GM23338 (cell line): ENCODE measurements at regions not wholly inside any gene's neighbourhood (a gene's known extent, or its start where the extent isn't known, plus 50 kb on each side); places are given as distances from the start of the nearest gene placed in this dataset. TPM values are rescaled to one million over a fixed set of nuclear protein-coding genes. Genes with fewer than 3 reads are reported as not detected.

Experiments
- ATAC-seq: fragments of 200-7000 bp; cut with Tn5 transposase; 3 replicates; pipeline ENCODE4 v1.9.1; 2020
- DNase-seq: peaks from one replicate; pipeline ENCODE4 v3.0.0-alpha.2; 2015; ENCODE audit warnings: low spot score
- H2AFZ ChIP-seq: fragments of 200-600 bp; sonication (generic); 2 replicates; pipeline ENCODE4 v1.8.0; 2016; ENCODE audit warnings: antibody characterized with exemption, mild to moderate bottlenecking, moderate library complexity
- H3F3A ChIP-seq: fragments of 200-600 bp; sonication (generic); replicated peaks from 2 replicates; pipeline ENCODE4 v1.8.0; 2017; ENCODE audit warnings: antibody characterized with exemption, mixed run types, low read depth
- H3K27ac ChIP-seq: fragments of 200-600 bp; sonication (generic); 2 replicates; pipeline ENCODE4 v1.6.1; 2016; ENCODE audit warnings: low read depth
- H3K27me3 ChIP-seq: fragments of 200-600 bp; sonication (generic); 2 replicates; pipeline ENCODE4 v1.8.0; 2016; ENCODE audit warnings: mild to moderate bottlenecking, mixed run types, moderate library complexity; ENCODE audit not compliant: insufficient read depth
- H3K36me3 ChIP-seq: fragments of 200-600 bp; sonication (generic); 2 replicates; pipeline ENCODE4 v1.8.0; 2016; ENCODE audit warnings: mild to moderate bottlenecking; ENCODE audit not compliant: insufficient read depth
- H3K4me1 ChIP-seq: fragments of 200-600 bp; sonication (generic); 2 replicates; pipeline ENCODE4 v1.8.0; 2016; ENCODE audit warnings: mild to moderate bottlenecking, moderate library complexity; ENCODE audit not compliant: insufficient read depth
- H3K4me2 ChIP-seq: fragments of 200-600 bp; sonication (generic); 2 replicates; pipeline ENCODE4 v1.7.1; 2017; ENCODE audit warnings: mixed run types
- H3K4me3 ChIP-seq: fragments of 200-600 bp; sonication (generic); 2 replicates; pipeline ENCODE4 v1.6.1; 2016; ENCODE audit warnings: mixed run types
- H3K79me2 ChIP-seq: fragments of 200-600 bp; sonication (generic); replicated peaks from 2 replicates; pipeline ENCODE4 v1.8.0; 2017; ENCODE audit warnings: mild to moderate bottlenecking; ENCODE audit not compliant: insufficient read depth
- H3K9me2 ChIP-seq: fragments of 200-600 bp; sonication (generic); 2 replicates; pipeline ENCODE4 v1.8.0; 2017; ENCODE audit not compliant: insufficient read depth
- H4K20me1 ChIP-seq: fragments of 200-600 bp; sonication (generic); replicated peaks from 2 replicates; pipeline ENCODE4 v1.8.0; 2017; ENCODE audit warnings: mild to moderate bottlenecking; ENCODE audit not compliant: insufficient read depth
- H3K27ac Mint-ChIP-seq: 2 replicates; pipeline ENCODE4 v1.8.0; 2020; ENCODE audit warnings: inconsistent platforms, mild to moderate bottlenecking, moderate library complexity, mixed read lengths
- H3K27me3 Mint-ChIP-seq: 3 replicates; pipeline ENCODE4 v1.8.0; 2022; ENCODE audit warnings: low read depth, mild to moderate bottlenecking, moderate library complexity, mixed read lengths, inconsistent platforms; ENCODE audit not compliant: insufficient read depth, poor library complexity
- H3K36me3 Mint-ChIP-seq: 3 replicates; pipeline ENCODE4 v1.8.0; 2021; ENCODE audit warnings: low read depth, mild to moderate bottlenecking, inconsistent platforms, moderate library complexity, mixed read lengths
- H3K4me1 Mint-ChIP-seq: 3 replicates; pipeline ENCODE4 v1.8.0; 2020; ENCODE audit warnings: mild to moderate bottlenecking, inconsistent platforms, mixed read lengths
- H3K4me3 Mint-ChIP-seq: 3 replicates; pipeline ENCODE4 v1.8.0; 2021; ENCODE audit warnings: moderate library complexity, mild to moderate bottlenecking, inconsistent platforms, mixed read lengths
- H3K9me3 Mint-ChIP-seq: 3 replicates; pipeline ENCODE4 v1.8.0; 2020; ENCODE audit warnings: moderate library complexity, mild to moderate bottlenecking, inconsistent platforms, mixed read lengths
- CTCF ChIP-seq, 2 experiments: fragments of 200-600 bp in 1 of 2; sonication (generic) in 1 of 2; conservative IDR thresholded peaks; 2 replicates each; pipeline versions ENCODE4 v1.5.1 to v1.6.1; 2016 to 2017; ENCODE audit warnings: antibody characterized with exemption in 2 of 2, low read depth in 2 of 2, mild to moderate bottlenecking in 2 of 2, moderate library complexity in 1 of 2
- NANOG ChIP-seq: IDR thresholded peaks from 2 replicates; pipeline ENCODE4 v1.6.1; 2016; ENCODE audit warnings: antibody characterized with exemption, borderline replicate concordance
- microRNA counts: library from miRNA; unstranded; fragments of <30 nt; microRNA quantifications from one replicate; lab custom pipeline; 2017
- small RNA-seq: library from RNA; depleted of rRNA; stranded (forward); fragments of <200 nt; gene quantifications from one replicate; pipeline ENCODE3, GENCODE V24; 2014; ENCODE audit warnings: low replicate concordance

- Mint-ChIP-seq H3K9me3 (no peaks in the 10 kb centered on the region), H3K27ac (no peak overlapping the region), H3K4me3 (no peak overlapping the region), H3K36me3 (no peaks in the 10 kb centered on the region), H3K27me3 (no peaks in the 10 kb centered on the region), H3K4me1 (peaks cover 29% of the 10 kb centered on the region)
- Histone ChIP-seq H3K36me3 (no peaks in the 10 kb centered on the region), H3K27me3 (0 out of 2 replicates have a peak, but pooled peaks cover 3% of the 10 kb centered on the region), H3K4me2 (peak overlapping the region; percentile 71), H3K79me2 (no peaks in the 10 kb centered on the region), H3F3A (no peaks in the 10 kb centered on the region), H4K20me1 (no peaks in the 10 kb centered on the region), H2AFZ (peak overlapping the region; percentile 24; the same call in 1 of the 2 replicates), H3K4me1 (peaks cover 28% of the 10 kb centered on the region), H3K27ac (no peak overlapping the region), H3K4me3 (no peak overlapping the region), H3K9me2 (no peaks in the 10 kb centered on the region)
- ATAC-seq = no peak; the same call in 2 of the 3 replicates
- TF ChIP-seq CTCF (conservative IDR thresholded peaks at IDR 0.05; ENCODE audit: low read depth in 2 of 2) (0 out of 4 replicates have a peak, but pooled peaks of 1 of the 2 experiments have one; percentile 12), NANOG (no peak)
- no peak for DNase-seq
Measured at GRCh38 chrX:134186362-134187121, 50.4 kb upstream of the CCDC160 start.

MicroRNA genes in the stretch of these regions (microRNA counts, 767-probe panel; counts per million panel counts)
- microRNA hsa-miR-106a-5p+hsa-miR-17-5p (lab: Ali Mortazavi, UCI) = 14,366 counts per million, percentile 93 among the panel's probes with 10 or more counts
- 7,335 counts per million, percentile 41 among the panel's probes with 10 or more counts for microRNA hsa-miR-18b-5p (lab: Ali Mortazavi, UCI)
- microRNA hsa-miR-363-3p (lab: Ali Mortazavi, UCI) = 12,082 counts per million, percentile 83 among the panel's probes with 10 or more counts

Small RNAs in the stretch of these regions (small RNA-seq; reads per million reads assigned to genes)
- gene RF00019 (not detected), gene TIMM8BP2 (not detected)
